Stimulated activated naive B cell treated with anti-CD40 and anti-IgM and Interleukin-4, amounts not matched to agents 10 μg/mL and 1 μg/mL and 100 μg/mL, for 72 hours (primary cell): ENCODE measurements at regions not wholly inside any gene's neighbourhood (a gene's known extent, or its start where the extent isn't known, plus 50 kb on each side); places are given as distances from the start of the nearest gene placed in this dataset.

ENCODE experiments used
- ATAC-seq, 2 donors: fragments of 150-1000 bp; cut with Tn5 transposase; replicated peaks; 2 replicates each; pipeline ENCODE4 v1.10.0; 2021; ENCODE audit warnings: moderate library complexity in 1 of 2
- DNase-seq: peaks from one replicate; pipeline ENCODE4 v3.0.0; 2021
- H3K27ac Mint-ChIP-seq: one replicate; pipeline ENCODE4 v1.8.0; 2022; ENCODE audit warnings: mild to moderate bottlenecking, mixed read lengths
- H3K27me3 Mint-ChIP-seq, 2 donors: one replicate each; pipeline ENCODE4 v1.8.0; 2022; ENCODE audit warnings: mixed read lengths in 2 of 2
- H3K36me3 Mint-ChIP-seq, 2 donors: one replicate each; pipeline ENCODE4 v1.8.0; 2022; ENCODE audit warnings: mixed read lengths in 2 of 2, mild to moderate bottlenecking in 1 of 2
- H3K4me1 Mint-ChIP-seq, 2 donors: one replicate each; pipeline ENCODE4 v1.8.0; 2022; ENCODE audit warnings: mixed read lengths in 2 of 2, mild to moderate bottlenecking in 1 of 2
- H3K4me3 Mint-ChIP-seq, 2 donors: one replicate each; pipeline ENCODE4 v1.8.0; 2022; ENCODE audit warnings: mild to moderate bottlenecking in 2 of 2, mixed read lengths in 2 of 2, moderate library complexity in 1 of 2
- H3K9me3 Mint-ChIP-seq, 2 donors: one replicate each; pipeline ENCODE4 v1.8.0; 2022; ENCODE audit warnings: mixed read lengths in 2 of 2, mild to moderate bottlenecking in 1 of 2

- H3K4me3 Mint-ChIP-seq = no peak overlapping the region
- no peaks in the 10 kb centered on the region for H3K4me1 Mint-ChIP-seq
- H3K27me3 Mint-ChIP-seq = no peaks in the 10 kb centered on the region
- H3K36me3 Mint-ChIP-seq = no peaks in the 10 kb centered on the region
- H3K27ac Mint-ChIP-seq = no peak overlapping the region
- no peak for ATAC-seq
- peaks cover 0 to 10% of the 10 kb centered on the region in 2 donors for H3K9me3 Mint-ChIP-seq
- no peak for DNase-seq
Observed at GRCh38 chr2:185188656-185189055, 549.9 kb upstream of the FSIP2 start.

DNA sequence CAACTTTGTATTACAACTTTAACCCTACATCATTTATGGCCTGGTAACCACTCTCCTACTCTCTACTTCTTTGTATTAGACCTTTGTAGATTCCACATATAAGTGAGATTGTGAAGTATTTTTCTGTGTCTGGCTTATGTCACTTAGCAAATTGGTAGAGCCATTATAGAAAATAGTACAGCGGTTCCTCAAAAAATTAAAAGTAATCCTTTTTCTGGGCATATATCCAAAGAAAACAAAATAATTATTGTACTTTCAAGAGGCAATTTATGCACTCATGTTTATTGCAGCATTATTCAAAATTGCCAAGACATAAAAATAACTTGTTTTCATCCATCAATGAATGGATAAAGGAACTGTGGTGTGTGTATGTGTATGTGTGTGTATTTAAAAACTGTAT is 537.5 kb upstream of the FSIP2 start:
- no peak for DNase-seq
- Mint-ChIP-seq H3K4me1 (no peaks in the 10 kb centered on the region), H3K36me3 (no peaks in the 10 kb centered on the region), H3K27me3 (no peaks in the 10 kb centered on the region), H3K4me3 (no peak overlapping the region), H3K9me3 (peaks cover 0 to 4% of the 10 kb centered on the region in 2 donors), H3K27ac (no peak overlapping the region)
- no peak for ATAC-seq

GRCh38 chr2:185202381-185202780 is 536.2 kb upstream of the FSIP2 start:
- ATAC-seq = no peak
- Mint-ChIP-seq H3K36me3 (no peaks in the 10 kb centered on the region), H3K4me3 (no peak overlapping the region), H3K27me3 (no peaks in the 10 kb centered on the region), H3K27ac (no peak overlapping the region), H3K4me1 (no peaks in the 10 kb centered on the region), H3K9me3 (peaks cover 0 to 4% of the 10 kb centered on the region in 2 donors)
- no peak for DNase-seq

DNA sequence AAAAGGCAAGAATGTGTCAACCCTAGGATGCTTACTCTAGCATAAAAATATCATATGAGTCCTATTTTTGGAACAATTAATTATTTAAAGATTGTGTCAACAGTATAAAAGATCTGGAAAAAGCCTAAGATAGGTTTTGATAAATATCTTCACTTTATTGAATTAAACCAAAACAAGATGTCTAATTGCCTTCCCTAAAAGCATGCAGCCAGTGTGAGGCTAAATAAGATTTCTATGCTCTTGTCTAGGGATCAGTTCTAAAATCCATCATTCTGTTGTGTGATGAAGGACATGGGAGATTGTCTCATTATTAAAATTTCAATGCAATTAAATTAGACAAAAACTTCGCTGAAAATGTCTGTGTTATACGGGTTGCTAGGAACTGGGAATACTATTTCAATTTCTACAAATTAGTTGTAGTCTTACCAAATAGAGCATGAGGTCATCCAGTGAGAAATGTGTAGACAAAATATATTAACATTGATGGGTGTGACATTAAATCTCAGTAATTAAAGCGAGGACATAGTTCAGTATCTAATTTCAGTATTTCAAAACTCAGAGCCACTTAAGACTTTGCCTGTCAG is 535.6 kb upstream of the FSIP2 start:
- ATAC-seq (no peak), DNase-seq (no peak)
- Mint-ChIP-seq H3K27me3 (no peaks in the 10 kb centered on the region), H3K4me3 (no peak overlapping the region), H3K9me3 (peaks cover 0 to 4% of the 10 kb centered on the region in 2 donors), H3K36me3 (no peaks in the 10 kb centered on the region), H3K27ac (no peak overlapping the region), H3K4me1 (no peaks in the 10 kb centered on the region)

DNA sequence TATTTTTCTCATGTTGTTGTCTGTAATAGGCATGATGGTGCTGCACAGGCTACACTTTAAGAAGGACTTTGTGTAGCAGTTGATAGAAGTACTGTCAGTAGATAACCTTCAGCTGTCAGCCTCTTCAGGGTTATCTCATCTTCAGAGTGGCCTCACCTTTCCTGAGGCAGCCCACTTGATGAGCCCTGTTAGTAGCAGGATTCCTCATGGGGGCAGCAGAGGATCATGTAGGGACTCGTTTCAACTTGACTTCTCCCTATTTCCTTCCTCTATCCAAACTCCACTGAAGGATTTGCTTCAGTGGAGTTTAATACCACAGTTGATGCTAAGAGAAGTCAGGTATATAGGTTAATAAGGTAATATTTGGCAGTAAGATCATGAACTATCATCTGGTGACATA is 530.3 kb upstream of the FSIP2 start:
- Mint-ChIP-seq H3K4me3 (no peak overlapping the region), H3K27me3 (no peaks in the 10 kb centered on the region), H3K4me1 (no peaks in the 10 kb centered on the region), H3K9me3 (peaks cover 0 to 4% of the 10 kb centered on the region in 2 donors), H3K36me3 (no peaks in the 10 kb centered on the region), H3K27ac (no peak overlapping the region)
- DNase-seq (no peak), ATAC-seq (no peak)

DNA sequence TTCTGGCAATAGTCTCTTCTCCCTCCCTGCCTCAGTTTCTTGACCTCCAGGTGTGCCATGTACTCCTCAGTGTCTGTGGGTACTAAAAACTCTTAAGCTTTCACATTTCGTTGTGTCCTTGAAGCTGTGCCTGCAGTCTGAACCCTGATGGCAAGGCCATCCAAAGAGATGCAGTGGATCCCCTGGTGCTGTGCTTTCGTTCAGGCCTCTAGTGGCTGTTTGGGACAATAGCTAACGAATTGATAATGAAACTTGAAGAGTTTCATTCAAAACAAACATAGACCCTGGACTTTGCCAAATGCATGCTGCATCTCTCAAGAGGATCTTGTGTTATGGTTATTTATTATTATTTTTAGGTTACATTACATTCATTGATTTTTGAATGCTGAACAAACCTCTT is 523.1 kb upstream of the FSIP2 start:
- Mint-ChIP-seq H3K4me3 (no peak overlapping the region), H3K4me1 (no peaks in the 10 kb centered on the region), H3K36me3 (no peaks in the 10 kb centered on the region), H3K27me3 (no peaks in the 10 kb centered on the region), H3K9me3 (peaks cover 0 to 5% of the 10 kb centered on the region in 2 donors), H3K27ac (no peak overlapping the region)
- DNase-seq (no peak), ATAC-seq (no peak)

DNA sequence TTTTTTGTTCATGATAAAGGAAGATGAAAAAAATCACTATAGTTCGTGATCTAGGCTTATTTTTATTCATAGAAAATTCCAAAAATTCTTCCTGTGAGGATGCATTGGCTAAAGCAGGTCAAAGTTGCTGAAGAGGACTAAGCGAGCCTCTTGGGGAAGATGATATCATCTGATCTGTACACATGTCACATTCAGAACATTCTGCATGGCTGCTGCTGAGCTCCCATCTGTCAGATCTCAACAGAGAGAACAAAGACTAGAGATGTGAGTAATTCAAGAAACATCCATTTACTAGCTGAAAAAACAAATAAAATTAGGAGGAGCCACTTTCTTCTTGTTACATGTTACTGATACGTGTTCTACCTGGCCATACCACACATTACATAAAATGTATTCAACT is 518.6 kb upstream of the FSIP2 start:
- Mint-ChIP-seq H3K9me3 (peaks cover 0 to 3% of the 10 kb centered on the region in 2 donors), H3K36me3 (no peaks in the 10 kb centered on the region), H3K4me3 (no peak overlapping the region), H3K27me3 (no peaks in the 10 kb centered on the region), H3K4me1 (no peaks in the 10 kb centered on the region), H3K27ac (no peak overlapping the region)
- DNase-seq (no peak), ATAC-seq (no peak)

GRCh38 chr2:185222311-185222710 is 516.3 kb upstream of the FSIP2 start:
- Mint-ChIP-seq H3K27ac (no peak overlapping the region), H3K4me3 (no peak overlapping the region), H3K9me3 (no peaks in the 10 kb centered on the region), H3K27me3 (no peaks in the 10 kb centered on the region), H3K4me1 (no peaks in the 10 kb centered on the region), H3K36me3 (no peaks in the 10 kb centered on the region)
- DNase-seq (no peak), ATAC-seq (no peak)

DNA sequence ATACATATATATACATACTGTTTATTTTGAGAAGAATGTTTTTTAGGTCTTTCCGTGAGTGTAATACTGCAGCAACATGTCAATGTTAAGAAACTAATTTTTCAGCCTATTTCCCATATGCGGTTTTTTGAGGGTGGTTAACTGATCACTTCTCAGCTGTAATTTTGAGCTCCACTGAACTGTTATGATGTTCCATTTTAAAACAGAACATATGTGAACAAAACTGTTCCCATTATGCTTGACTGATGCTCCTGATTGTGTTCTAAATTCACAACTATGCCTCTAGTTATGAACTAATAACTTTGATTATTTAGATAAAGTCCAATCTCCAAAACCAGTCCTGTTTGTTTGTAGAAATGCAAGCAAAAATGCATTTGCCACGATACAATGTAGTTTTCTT is 511.2 kb upstream of the FSIP2 start:
- Mint-ChIP-seq H3K4me1 (no peaks in the 10 kb centered on the region), H3K27me3 (no peaks in the 10 kb centered on the region), H3K36me3 (no peaks in the 10 kb centered on the region), H3K4me3 (no peak overlapping the region), H3K27ac (no peak overlapping the region), H3K9me3 (no peaks in the 10 kb centered on the region)
- ATAC-seq (no peak), DNase-seq (no peak)

DNA sequence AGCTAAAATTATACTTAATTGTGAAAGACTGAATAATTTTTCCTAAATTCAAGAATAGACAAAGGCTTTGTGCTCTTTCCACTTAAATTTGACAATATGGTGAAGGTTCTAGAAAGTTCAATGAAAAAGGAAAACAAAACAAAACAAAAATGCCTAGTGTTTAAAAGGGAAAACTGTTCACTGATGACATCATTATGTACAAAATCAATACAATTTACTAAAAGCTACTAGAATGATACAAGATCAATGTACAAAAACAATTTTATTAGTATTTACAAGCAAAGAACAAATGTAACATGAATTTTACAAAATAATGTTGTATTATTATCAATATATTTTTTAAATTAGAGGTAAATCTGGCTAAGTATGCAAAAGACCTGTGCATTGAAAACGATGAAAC is 499.1 kb upstream of the FSIP2 start:
- Mint-ChIP-seq H3K9me3 (peaks cover 3 to 13% of the 10 kb centered on the region in 2 donors), H3K27me3 (no peaks in the 10 kb centered on the region), H3K4me3 (no peak overlapping the region), H3K27ac (no peak overlapping the region), H3K4me1 (no peaks in the 10 kb centered on the region), H3K36me3 (no peaks in the 10 kb centered on the region)
- ATAC-seq (no peak), DNase-seq (no peak)

- no peak overlapping the region for H3K27ac Mint-ChIP-seq
- DNase-seq (no peak), ATAC-seq (no peak)
- H3K9me3 Mint-ChIP-seq = peaks cover 0 to 16% of the 10 kb centered on the region in 2 donors
- H3K4me3 Mint-ChIP-seq = no peak overlapping the region
- H3K36me3 Mint-ChIP-seq = no peaks in the 10 kb centered on the region
- H3K4me1 Mint-ChIP-seq = no peaks in the 10 kb centered on the region
- no peaks in the 10 kb centered on the region for H3K27me3 Mint-ChIP-seq
Observed at GRCh38 chr2:185240796-185241195, 497.8 kb upstream of the FSIP2 start.

- no peak overlapping the region for H3K27ac Mint-ChIP-seq
- no peak overlapping the region for H3K4me3 Mint-ChIP-seq
- no peaks in the 10 kb centered on the region for H3K36me3 Mint-ChIP-seq
- H3K27me3 Mint-ChIP-seq = no peaks in the 10 kb centered on the region
- H3K9me3 Mint-ChIP-seq = peaks cover 0 to 16% of the 10 kb centered on the region in 2 donors
- no peaks in the 10 kb centered on the region for H3K4me1 Mint-ChIP-seq
- no peak for ATAC-seq
- DNase-seq = no peak
Observed at GRCh38 chr2:185241556-185241955, 497.0 kb upstream of the FSIP2 start.

- Mint-ChIP-seq H3K4me1 (no peaks in the 10 kb centered on the region), H3K9me3 (peaks cover 0 to 13% of the 10 kb centered on the region in 2 donors), H3K27me3 (no peaks in the 10 kb centered on the region), H3K27ac (no peak overlapping the region), H3K36me3 (no peaks in the 10 kb centered on the region), H3K4me3 (no peak overlapping the region)
- ATAC-seq = no peak
- no peak for DNase-seq
Observed at GRCh38 chr2:185242462-185242861, 496.1 kb upstream of the FSIP2 start.

GRCh38 chr2:185245216-185245615 is 493.4 kb upstream of the FSIP2 start:
- Mint-ChIP-seq H3K9me3 (peaks cover 0 to 9% of the 10 kb centered on the region in 2 donors), H3K36me3 (no peaks in the 10 kb centered on the region), H3K4me1 (no peaks in the 10 kb centered on the region), H3K27ac (no peak overlapping the region), H3K27me3 (no peaks in the 10 kb centered on the region), H3K4me3 (no peak overlapping the region)
- DNase-seq = no peak
- ATAC-seq = no peak

- Mint-ChIP-seq H3K27ac (no peak overlapping the region), H3K27me3 (no peaks in the 10 kb centered on the region), H3K9me3 (peaks cover 0 to 9% of the 10 kb centered on the region in 2 donors), H3K36me3 (no peaks in the 10 kb centered on the region), H3K4me1 (no peaks in the 10 kb centered on the region), H3K4me3 (no peak overlapping the region)
- no peak for DNase-seq
- ATAC-seq = no peak
Observed at GRCh38 chr2:185245806-185246205, 492.8 kb upstream of the FSIP2 start.

- no peak for ATAC-seq
- H3K27me3 Mint-ChIP-seq = no peaks in the 10 kb centered on the region
- no peaks in the 10 kb centered on the region for H3K36me3 Mint-ChIP-seq
Observed at GRCh38 chr2:185246717-185247116, 491.9 kb upstream of the FSIP2 start.

More at GRCh38 chr2:185246717-185247116, 491.9 kb upstream of the FSIP2 start:
- Mint-ChIP-seq H3K9me3 (peaks cover 0 to 9% of the 10 kb centered on the region in 2 donors), H3K4me1 (no peaks in the 10 kb centered on the region), H3K4me3 (no peak overlapping the region), H3K27ac (no peak overlapping the region)
- DNase-seq = no peak
